HG02588 (cell line): ENCODE measurements at regions not wholly inside any gene's neighbourhood (a gene's known extent, or its start where the extent isn't known, plus 50 kb on each side); places are given as distances from the start of the nearest gene placed in this dataset.
"Not testable (repeated sequence)": the region's sequence is repeated elsewhere in the genome, so short reads cannot be mapped to it uniquely, and the experiment has no call there.

Experiments
- ATAC-seq: cut with Tn5 transposase; IDR thresholded peaks from one replicate; pipeline ENCODE4 v1.9.1; 2021; ENCODE audit warnings: mild to moderate bottlenecking, moderate library complexity; ENCODE audit not compliant: unreplicated experiment

DNA sequence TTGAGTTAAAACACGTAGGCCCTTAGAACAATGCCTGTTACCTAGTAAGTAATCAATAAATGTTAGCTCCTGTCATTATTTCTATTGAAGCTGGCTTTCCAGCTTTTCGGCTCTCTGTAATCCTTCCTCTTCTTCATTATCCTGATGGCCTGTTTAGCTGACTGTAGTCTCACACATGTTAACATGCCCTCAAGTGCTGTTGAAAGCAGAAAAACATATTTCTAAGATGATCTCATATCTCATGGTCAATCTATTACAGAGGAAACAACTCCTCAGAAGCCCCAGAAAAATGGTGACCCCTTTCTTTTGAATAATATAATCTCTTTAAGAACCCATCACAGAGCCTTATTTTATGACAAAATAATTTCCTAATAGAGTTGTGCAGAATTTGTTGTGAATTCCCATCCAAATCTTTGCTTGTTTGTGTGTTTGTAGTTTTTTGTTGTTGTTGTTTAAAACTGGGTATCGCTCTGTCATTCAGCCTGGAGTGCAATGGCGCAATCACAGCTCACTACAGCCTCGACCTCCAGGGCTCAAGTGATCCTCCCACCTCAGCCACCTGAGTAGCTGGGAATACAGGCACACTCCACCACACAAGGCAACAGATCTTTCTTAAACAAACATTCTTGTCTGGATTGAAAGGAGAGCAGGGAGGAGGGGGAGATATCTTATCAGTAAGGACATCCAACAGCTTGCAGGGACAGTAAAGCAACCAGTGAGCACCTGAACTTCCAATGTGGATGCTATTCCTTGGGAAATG, 242.5 kb upstream of the CAND1 start:
- no peak for ATAC-seq

DNA sequence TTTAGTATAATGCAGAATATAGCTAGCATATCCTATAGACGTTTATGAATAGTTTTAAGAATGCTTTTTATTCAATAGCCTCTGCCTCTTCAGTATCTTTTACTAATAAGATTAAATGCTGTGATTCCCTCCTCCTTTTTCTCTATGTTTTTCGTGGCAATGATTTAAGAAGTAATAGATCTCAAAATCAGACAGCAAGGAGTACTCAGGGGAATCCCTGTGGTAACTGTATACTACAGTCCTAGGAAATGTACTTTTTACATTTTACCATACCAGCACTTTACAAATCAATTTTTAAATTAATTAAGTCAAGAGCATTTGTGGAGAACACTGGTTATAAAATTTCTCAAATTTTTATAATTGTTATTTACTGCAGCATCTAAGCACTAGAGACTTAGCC, 240.6 kb upstream of the CAND1 start:
- no peak for ATAC-seq

DNA sequence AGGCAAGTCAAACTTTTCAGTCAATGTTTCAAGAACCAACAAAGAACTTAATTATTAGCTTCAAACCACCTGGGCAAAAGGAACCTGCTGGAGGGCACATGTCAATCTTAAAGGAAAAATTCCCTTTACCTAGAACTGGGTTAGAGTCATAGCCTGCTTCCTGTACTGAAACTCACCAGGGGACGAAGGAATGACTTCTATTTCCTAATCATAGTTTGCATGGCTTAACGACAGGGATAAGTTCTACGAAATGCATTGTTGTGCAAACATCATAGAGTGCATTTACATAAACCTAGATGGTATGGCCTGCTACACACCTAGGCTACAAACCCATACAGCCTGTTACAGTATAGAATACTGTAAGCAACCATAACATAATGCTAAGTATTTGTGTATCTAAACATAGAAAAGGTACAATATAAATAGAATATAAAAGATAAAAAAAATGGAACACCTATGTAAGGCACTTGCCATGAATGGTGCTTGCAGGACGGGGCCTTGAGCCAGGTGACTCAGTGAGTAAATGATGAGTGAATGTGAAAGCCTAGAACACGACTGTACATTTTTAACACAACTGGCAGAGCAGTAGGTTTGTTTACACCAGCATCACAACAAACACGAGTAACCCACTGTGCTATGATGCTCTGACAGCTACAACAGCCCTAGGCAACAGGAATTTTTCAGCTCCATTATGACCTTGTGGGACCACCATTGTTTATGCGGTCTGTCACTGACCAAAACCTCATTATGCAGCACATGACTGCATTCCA, 234.9 kb upstream of the CAND1 start:
- ATAC-seq = no peak

DNA sequence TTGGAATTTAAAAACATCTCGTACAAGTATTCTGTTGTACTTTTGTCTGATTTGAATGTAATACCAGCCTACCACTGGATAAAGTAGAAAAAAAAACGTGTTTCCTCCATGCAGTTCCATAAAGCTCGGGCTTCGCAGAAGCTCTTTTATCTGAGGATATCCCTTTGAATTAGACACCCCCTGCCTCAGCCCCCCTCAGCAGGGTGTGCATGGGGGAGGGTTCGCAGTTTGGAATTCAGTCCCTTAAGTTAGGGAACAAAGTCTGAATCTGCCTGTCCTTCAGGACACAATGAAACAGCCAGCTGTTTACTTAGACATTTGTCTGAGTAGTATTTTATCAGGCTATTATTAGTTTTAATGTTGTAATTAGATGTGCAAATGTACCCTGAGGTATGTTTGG, 234.0 kb upstream of the CAND1 start:
- ATAC-seq = no peak

DNA sequence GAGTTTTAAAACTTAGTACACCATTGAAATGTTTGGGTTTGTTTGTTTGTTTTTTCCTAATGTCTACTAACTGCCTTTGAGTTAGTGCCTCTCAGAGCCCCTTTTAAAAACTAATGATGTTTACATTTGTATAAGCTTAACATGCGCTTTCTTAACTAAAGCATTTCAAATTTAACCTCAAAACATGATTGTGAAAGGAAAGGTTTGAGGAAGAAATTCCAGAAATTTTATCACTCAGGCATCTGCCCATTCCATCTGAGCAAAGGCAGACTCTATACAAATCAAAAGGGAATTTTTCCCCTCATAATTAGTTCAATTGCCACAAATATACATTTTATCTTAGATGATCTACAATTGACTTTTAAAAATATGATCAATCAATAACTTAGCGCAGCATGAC, 230.7 kb upstream of the CAND1 start:
- ATAC-seq = no peak

DNA sequence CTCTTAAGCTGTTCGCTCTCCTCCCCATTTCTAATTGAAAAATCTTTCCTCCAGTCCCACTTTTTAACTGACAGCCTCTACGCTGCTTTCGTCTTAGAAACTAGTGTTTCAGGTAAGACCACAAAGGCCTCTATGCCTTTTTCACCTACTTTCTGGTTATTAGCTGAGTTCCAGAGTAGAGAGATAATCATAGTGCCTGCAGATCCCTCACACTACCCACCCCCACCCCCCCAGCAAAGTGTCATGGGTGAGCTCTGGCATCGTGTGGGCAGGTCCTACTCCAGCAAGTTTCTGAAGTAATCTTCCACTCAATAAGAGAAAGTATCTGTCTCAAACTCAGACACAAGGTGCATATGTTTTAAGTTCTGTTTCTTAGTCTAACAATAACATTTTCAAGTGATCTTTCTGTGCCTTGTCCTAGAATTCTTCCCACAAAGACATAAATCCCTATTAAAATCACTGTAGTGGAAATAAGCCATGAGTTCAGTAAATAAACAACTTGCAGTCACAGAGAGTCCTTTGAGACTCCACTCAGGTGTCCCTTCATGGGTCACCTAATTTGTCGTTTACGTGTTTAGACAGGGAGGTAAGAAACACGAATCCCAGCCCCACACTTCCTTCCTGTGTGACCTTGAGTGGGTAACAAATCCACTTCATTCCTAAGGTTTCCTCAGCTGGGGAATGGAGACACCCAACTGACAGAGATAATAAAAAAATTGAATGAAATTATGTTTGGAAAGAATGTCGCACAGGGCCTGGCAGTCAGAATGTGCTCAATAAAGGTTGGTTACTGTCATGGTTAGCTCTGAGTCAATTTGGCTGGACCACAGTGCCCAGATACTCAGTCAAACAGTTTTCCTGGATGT, 228.9 kb upstream of the CAND1 start:
- no peak for ATAC-seq

DNA sequence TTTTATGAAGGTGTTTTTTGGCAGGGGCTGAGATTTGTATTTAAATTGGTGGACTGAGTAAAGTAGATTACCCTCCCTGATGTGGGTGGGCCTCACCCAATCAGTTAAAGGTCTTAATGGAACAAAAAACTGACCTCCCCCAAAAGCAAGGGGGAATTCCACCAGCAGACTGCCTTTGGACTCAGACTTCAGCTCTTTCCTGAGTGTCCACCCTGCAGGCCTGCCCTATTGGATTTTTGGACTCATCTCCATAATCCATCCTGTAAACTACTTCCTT, 228.4 kb upstream of the CAND1 start:
- no peak for ATAC-seq

DNA sequence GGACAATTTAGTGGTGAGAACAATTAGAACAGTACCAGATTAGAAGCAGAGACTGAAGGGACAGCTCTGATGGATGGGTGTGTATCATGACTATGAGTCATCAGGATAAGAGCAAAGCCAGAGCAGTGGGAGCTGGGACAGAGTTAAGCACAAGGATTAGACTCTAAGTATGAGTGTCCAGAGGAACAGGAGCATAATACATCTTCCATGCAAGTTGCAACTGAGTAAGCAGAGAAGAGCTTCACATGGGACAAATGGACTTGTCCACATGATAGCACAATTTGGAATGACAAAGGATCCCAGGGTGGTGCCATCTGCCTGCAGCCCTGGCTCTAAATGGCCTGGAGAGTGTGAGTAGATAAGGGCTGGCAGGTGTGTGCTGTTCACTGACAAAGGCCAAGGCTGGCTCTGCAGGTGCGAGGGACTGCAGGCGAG, 226.4 kb upstream of the CAND1 start:
- no peak for ATAC-seq

DNA sequence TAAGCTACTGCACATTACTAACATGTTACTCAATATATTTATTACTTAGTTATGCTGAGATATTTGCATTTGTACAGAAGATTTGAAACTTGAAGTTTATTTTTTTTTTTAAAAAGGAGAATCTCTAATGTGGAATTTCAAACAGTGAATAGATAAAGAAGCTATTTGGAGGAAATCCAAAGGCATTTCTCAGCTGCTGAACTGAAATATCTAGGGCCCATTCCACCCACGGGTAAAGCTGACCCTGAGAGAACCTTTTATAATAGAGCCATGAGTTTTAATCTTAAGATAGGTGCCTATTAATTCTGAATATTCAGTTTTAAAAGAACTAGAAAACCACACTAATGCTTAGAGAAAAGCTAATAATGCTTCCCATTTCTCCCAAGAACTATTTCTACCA, 225.4 kb upstream of the CAND1 start:
- no peak for ATAC-seq

DNA sequence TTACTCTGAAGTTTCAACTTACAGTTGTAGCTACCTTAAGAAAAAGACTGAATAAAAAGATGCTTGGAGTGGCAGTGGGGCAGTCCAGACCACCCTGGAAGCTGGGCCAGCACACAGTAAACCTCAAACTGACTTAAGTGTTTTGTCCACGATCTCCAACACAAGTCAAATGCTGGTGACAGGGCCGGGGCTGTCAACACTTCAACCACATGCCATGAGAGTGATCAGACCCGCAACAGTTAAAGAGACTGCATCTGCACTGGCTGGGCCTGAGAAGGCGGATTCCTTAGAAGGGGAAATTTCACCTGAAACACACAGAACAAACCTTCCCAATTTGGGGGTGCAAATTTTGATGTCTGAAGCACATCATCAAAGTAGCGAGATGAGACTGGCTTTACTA, 223.5 kb upstream of the CAND1 start:
- ATAC-seq = no peak

DNA sequence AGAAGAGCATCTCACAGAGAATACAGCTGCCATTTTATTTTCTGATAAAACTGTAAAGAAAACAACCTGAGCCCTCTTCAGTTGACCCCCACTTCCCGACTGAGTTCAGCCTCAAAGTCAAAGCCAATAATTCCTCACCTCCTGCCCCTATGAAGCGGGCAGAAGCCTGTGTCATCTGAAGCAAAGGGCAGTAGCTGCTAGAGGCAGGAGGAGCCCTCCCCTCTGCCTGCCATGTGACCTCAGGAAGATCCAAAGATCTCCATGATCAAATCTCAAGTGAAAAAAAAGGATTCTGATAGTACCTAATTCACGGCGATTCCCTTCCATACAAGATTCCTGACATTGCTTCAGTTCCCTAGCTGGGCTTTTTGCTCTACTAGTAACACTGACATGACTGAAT, 223.1 kb upstream of the CAND1 start:
- no peak for ATAC-seq

DNA sequence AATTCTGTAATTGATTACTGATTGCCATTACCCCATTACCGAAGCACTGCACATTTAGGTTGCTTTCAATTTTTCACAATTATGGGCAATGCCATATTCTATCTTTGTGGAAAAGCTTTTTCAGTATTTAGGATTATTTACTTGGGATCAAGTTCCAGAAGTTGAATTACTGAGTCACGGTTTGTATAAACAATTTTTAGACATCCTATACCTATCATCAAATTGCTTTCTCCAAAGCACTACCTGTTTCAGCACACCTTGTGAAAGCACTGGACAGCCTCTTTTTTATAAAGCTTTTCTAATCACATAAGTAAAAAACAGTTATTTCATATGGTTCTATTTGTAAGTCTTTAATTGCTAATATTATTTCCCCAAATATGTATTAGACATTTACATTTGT, 221.5 kb upstream of the CAND1 start:
- no peak for ATAC-seq

DNA sequence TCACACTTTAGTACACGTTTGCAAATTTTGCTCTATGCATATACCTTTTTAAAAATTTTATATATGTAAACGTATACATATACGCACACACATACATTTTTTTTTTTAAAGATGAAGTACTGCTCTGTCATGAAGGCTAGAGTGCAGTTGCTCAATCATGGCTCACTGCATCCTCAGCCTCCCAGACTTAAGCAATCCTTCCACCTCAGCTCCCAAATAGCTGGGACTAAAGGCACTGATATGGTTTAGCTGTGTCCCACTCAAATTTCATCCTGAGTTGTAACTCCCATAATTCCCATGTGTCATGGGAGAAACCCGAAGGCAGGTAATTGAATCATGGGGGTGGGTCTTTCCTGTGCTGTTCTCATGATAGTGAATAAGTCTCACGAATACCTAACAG, 220.8 kb upstream of the CAND1 start:
- ATAC-seq = no peak

DNA sequence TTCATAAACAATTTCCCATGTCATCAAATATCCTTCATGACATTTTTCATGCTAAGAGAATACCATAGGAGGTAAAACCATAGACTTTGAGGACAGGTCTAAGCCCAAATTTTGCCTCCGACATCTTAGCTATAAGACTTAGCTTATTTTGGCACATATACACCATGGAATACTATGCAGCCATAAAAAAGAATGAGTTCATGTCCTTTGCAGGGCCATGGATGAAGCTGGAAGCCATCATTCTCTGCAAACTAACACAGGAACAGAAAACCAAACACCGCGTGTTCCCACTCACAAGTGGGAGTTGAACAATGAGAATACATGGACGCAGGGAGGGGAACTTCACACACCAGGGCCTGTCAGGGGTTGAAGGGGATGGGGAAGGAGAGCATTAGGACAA, 220.0 kb upstream of the CAND1 start:
- not testable (repeated sequence) for ATAC-seq

DNA sequence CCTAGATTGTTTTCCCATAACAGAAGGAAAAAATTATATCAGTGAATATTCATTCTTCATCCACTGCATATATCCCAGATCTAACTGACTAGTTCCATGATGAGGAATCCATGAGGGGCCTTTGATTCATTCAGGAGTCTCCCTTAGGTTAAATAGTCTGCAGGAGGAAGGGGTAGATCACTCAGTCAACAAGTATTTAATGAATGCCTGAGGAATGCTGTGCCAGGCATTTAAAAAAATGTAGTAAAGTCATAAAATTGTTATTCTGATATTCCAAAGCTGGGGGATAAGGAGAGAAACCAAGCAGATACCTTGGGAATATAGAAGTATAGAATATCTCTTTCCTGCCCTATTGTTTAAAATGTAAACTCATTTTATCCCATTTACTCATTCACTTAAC, 216.2 kb upstream of the CAND1 start:
- ATAC-seq = no peak

DNA sequence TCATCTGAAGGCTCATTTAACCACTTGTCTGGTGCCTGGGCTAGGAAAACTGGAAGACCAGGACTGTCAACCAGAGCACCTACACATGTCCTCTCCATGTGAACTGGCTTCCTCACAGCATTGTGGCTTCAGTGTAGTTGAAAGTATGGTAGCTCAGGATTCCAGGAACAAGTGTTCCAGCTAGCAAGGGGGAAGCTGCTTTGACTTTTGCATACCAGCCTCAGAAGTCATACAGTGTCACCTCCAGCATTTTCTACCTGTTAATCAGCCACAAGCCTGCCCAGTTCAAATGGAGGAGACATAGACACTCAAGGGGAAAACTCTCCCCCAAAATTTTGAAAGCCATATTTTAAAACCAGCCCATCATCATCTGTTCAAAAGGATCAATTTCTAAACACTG, 212.8 kb upstream of the CAND1 start:
- no peak for ATAC-seq

DNA sequence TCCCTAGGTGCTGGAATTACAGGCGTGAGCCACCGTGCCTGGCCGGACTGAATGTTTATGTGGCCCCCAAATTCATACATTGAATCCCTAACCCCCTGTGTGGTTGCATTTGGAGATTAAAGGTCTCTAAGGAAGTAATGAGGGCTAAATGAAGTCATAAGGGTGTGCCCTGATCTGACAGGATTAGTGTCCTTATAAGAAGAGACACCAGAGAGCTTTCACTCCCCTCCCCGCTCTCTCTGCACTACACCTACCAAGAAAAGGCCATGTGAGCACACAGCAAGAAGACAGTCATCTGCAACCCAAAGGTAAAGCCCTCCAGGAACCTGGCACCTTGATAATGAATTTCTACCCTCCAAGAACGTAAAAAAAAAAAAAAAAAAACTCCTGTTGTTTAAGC, 212.1 kb upstream of the CAND1 start:
- no peak for ATAC-seq

DNA sequence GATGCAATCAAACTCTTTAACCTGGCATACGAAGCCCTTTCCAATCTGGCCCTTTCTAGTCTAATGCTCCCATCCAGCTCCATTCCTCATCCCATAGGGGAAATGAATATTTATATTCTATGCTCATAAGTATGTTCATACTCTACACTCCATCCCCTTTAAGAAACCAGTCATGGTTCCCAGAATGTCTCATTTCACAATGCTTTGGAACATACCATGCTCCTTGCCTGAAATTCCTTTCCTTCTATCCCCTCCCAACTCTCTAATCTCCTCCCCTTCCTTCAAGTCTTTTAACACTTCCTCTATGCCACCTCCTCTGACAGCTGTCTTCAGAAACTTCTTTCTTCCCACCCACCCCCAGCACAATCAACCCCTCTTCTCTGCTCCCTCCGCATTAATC, 207.0 kb upstream of the CAND1 start:
- no peak for ATAC-seq

DNA sequence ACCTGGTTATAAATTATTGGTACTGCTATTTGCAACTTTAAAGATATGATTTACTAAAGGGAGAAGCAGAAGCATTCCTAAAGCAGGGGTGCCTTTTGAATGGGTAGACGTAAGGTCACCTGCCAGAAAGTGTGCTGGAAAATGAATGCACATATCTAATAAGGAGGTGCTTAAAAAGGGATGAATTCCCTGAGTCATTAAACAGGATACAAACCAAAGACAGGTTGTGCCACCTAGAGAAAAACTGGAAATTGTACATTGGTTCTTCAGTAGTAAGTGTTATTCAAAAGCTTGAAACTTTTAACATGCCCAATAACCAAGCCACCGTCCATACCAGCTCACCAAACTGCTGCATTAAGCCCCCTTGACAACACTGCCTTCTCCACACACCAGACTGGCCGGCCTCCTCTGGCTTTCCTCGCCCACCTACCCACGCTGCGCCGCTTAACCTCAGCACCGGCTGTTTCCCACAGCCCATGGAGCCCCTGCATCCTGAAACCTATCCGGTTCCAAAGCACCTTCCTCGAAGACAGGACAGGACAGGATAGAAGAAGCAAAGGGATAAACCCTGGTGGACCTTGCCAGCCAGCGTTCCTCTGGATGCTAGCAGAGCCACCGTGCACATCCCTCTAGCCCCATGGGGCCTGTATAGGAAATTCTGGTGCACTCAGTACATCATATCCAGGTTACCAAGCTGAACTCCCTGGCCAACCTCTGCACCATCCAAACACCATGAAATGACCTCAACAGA, 201.5 kb upstream of the CAND1 start:
- no peak for ATAC-seq

DNA sequence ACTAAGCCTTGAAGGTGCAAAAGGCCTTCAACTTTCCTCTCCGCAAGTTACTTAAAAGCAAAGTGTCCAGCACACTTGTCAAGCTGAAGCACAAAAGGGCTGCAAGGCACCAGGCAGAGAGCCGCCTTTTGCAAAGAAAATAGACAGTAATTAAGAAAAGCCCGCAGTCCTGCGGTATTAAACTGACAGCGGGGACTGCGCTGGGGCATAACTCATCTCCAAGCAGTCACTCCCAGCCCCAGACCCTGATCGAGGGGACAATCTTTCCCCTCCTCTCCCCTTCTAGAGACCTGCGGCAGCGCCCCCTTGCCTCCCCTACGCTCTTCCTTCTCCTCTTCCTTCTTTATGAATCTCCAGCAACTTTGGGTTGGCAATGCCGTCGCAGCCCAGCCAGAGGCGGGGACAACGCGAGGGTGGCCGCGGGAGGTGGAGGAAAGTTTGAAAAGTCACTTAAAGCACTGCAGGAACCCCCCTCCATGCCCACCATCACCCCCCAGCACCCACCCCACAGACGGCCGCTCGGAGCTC, 200.9 kb upstream of the CAND1 start:
- ATAC-seq = no peak
